ENCODE measurements at regions not wholly inside any gene's neighbourhood (a gene's known extent, or its start where the extent isn't known, plus 50 kb on each side); places are given as distances from the start of the nearest gene placed in this dataset.

GRCh38 chr3:194224471-194225417 lies 88.8 kb downstream of the HES1 start:
- H3K27me3 Mint-ChIP-seq (ENCODE audit: low read depth) = peaks cover 56% of the 10 kb centered on the region
- peaks cover 0 to 2% of the 10 kb centered on the region in 2 donors for H3K36me3 Mint-ChIP-seq (ENCODE audit: insufficient read depth in 2 of 2)
- no peak for ATAC-seq (replicated peaks in 1 of 2)
- no peaks in the 10 kb centered on the region for H3K9me3 Mint-ChIP-seq
- H3K4me1 Mint-ChIP-seq (ENCODE audit: low read depth) = peaks cover 12% of the 10 kb centered on the region
- no peak overlapping the region for H3K27ac Mint-ChIP-seq
- DNase-seq = no peak
- no peak overlapping the region for H3K4me3 Mint-ChIP-seq

GRCh38 chr3:194225418-194225812 lies 89.5 kb downstream of the HES1 start:
- H3K4me1 Mint-ChIP-seq (ENCODE audit: low read depth) = peaks cover 12% of the 10 kb centered on the region
- H3K9me3 Mint-ChIP-seq = no peaks in the 10 kb centered on the region
- no peak overlapping the region for H3K27ac Mint-ChIP-seq
- DNase-seq = no peak
- no peak for ATAC-seq (replicated peaks in 1 of 2)
- peaks cover 56% of the 10 kb centered on the region for H3K27me3 Mint-ChIP-seq (ENCODE audit: low read depth)
- no peak overlapping the region for H3K4me3 Mint-ChIP-seq
- peaks cover 0 to 2% of the 10 kb centered on the region in 2 donors for H3K36me3 Mint-ChIP-seq (ENCODE audit: insufficient read depth in 2 of 2)

DNA sequence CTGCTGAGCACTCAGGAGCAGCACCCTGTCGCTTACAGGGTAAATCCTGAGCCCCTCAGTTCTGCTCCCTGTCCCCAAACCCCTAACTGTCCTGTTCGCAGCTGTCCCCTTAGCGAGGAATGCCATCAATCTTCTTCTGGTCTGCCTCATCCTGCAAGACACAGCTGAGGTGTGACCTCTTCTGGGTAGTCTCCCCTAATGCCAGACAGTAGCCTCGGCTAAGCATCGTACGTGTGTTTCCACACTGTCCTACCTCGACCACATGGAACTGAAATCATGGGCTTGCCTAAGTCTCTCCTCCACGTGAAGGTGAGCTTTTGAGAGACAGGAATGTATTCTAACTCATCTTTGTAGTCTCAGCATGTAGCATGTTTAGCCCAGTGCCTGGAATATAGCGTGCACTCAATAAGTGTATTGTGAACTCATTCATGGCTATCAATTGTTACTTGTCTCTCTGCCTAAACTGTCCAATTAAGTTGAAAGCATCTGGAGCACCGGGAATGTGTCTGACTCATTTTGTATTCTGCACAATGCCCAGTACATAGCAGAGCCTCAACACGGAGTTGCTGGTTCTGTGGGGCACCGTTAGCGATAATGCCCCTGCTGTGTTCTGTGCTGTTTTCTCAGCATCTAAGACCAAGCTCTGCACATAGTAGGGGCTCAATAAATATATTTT lies 90.2 kb downstream of the HES1 start:
- no peaks in the 10 kb centered on the region for H3K9me3 Mint-ChIP-seq
- H3K4me1 Mint-ChIP-seq (ENCODE audit: low read depth) = peaks cover 12% of the 10 kb centered on the region
- peaks cover 0 to 2% of the 10 kb centered on the region in 2 donors for H3K36me3 Mint-ChIP-seq (ENCODE audit: insufficient read depth in 2 of 2)
- H3K27me3 Mint-ChIP-seq (ENCODE audit: low read depth) = peaks cover 56% of the 10 kb centered on the region
- H3K4me3 Mint-ChIP-seq = no peak overlapping the region
- no peak overlapping the region for H3K27ac Mint-ChIP-seq
- DNase-seq (no peak), ATAC-seq (replicated peaks in 1 of 2) (no peak)

- no peak overlapping the region for H3K4me3 Mint-ChIP-seq
- peaks cover 2% of the 10 kb centered on the region in 2 donors for H3K36me3 Mint-ChIP-seq (ENCODE audit: insufficient read depth in 2 of 2)
- ATAC-seq (replicated peaks in 1 of 2) = no peak
- no peaks in the 10 kb centered on the region for H3K4me1 Mint-ChIP-seq (ENCODE audit: low read depth)
- H3K27ac Mint-ChIP-seq = no peak overlapping the region
- no peak for DNase-seq
- H3K27me3 Mint-ChIP-seq (ENCODE audit: low read depth) = peaks cover 18% of the 10 kb centered on the region
- H3K9me3 Mint-ChIP-seq = peaks cover 0 to 4% of the 10 kb centered on the region in 2 donors
These were observed 96.2 kb downstream of the HES1 start for GRCh38 chr3:194231929-194232832.

DNA sequence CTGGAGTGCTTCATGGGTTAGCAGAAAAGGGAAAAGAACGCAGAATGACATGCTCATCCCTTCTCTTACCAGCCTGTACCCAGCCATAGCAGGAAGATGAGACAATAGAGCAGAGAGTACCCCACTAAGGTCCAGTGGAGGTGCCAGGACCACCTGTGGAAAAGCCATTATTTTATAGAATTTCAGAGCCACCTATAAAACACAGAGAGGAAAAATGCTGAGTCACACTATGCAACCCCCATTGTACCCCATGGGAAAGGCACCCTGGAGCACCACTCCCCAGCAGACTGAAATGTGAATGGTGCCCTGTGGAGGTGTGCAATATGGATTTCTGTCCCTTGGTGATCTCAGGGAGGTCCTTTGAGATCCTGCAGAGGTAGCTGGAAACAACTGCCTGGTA lies 97.2 kb downstream of the HES1 start:
- Mint-ChIP-seq H3K27ac (no peak overlapping the region), H3K36me3 (ENCODE audit: insufficient read depth in 2 of 2) (peaks cover 0 to 3% of the 10 kb centered on the region in 2 donors), H3K4me1 (ENCODE audit: low read depth) (no peaks in the 10 kb centered on the region), H3K27me3 (ENCODE audit: low read depth) (peaks cover 14% of the 10 kb centered on the region), H3K9me3 (peaks cover 0 to 5% of the 10 kb centered on the region in 2 donors), H3K4me3 (no peak overlapping the region)
- ATAC-seq (replicated peaks in 1 of 2) = no peak
- DNase-seq = no peak

- H3K36me3 Mint-ChIP-seq (ENCODE audit: insufficient read depth in 2 of 2) = peaks cover 0 to 3% of the 10 kb centered on the region in 2 donors
- ATAC-seq (replicated peaks in 1 of 2) (no peak), DNase-seq (no peak)
- H3K4me3 Mint-ChIP-seq = no peak overlapping the region
- no peaks in the 10 kb centered on the region for H3K4me1 Mint-ChIP-seq (ENCODE audit: low read depth)
- H3K27me3 Mint-ChIP-seq (ENCODE audit: low read depth) = peaks cover 9% of the 10 kb centered on the region
- no peak overlapping the region for H3K27ac Mint-ChIP-seq
- peaks cover 0 to 5% of the 10 kb centered on the region in 2 donors for H3K9me3 Mint-ChIP-seq
These were observed 99.2 kb downstream of the HES1 start for GRCh38 chr3:194235160-194235559.

DNA sequence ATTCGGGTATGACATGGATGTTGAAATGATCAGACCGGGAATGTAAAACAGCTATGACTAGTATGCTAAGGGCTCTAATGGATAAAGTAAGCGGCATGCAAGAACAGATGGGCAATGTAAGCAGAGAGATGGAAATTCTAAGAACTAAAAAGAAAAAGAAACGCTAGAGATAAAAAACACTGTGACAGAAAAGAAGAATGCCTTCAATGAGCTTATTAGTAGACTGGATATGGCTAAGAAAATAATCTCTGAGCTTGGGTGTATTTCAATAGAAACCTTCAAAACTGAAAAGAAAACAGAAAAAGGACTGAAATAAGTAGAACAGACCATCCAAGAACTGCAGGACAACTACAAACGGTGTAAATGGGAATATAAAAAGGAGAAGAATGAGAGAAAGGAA lies 101.2 kb downstream of the HES1 start:
- DNase-seq (no peak), ATAC-seq (replicated peaks in 1 of 2) (no peak)
- H3K27ac Mint-ChIP-seq = no peak overlapping the region
- H3K36me3 Mint-ChIP-seq (ENCODE audit: insufficient read depth in 2 of 2) = peaks cover 0 to 3% of the 10 kb centered on the region in 2 donors
- peaks cover 0 to 5% of the 10 kb centered on the region in 2 donors for H3K9me3 Mint-ChIP-seq
- peaks cover 9% of the 10 kb centered on the region for H3K27me3 Mint-ChIP-seq (ENCODE audit: low read depth)
- no peaks in the 10 kb centered on the region for H3K4me1 Mint-ChIP-seq (ENCODE audit: low read depth)
- H3K4me3 Mint-ChIP-seq = no peak overlapping the region

DNA sequence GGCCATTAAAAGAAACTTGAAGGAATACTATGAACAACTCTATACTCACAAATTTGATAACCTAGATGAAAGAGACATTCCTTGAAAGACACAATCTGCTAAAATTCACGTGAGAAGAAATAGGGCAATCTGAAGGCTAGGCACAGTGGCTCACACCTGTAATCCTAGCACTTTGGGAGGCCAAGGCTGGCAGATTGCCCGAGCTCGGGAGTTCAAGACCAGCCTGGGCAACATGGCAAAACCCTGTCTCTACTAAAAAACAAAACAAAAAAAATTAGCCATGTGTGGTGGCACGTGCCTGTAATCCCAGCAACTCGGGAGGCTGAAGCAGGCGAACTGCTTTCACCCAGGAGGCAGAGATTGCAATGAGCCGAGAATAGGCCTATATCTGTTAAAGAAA lies 104.8 kb downstream of the HES1 start:
- DNase-seq (no peak), ATAC-seq (replicated peaks in 1 of 2) (no peak)
- H3K27me3 Mint-ChIP-seq (ENCODE audit: low read depth) = peaks cover 9% of the 10 kb centered on the region
- no peak overlapping the region for H3K4me3 Mint-ChIP-seq
- no peak overlapping the region for H3K27ac Mint-ChIP-seq
- peaks cover 0 to 3% of the 10 kb centered on the region in 2 donors for H3K36me3 Mint-ChIP-seq (ENCODE audit: insufficient read depth in 2 of 2)
- peaks cover 0 to 5% of the 10 kb centered on the region in 2 donors for H3K9me3 Mint-ChIP-seq
- no peaks in the 10 kb centered on the region for H3K4me1 Mint-ChIP-seq (ENCODE audit: low read depth)

- H3K36me3 Mint-ChIP-seq (ENCODE audit: insufficient read depth in 2 of 2) = no peaks in the 10 kb centered on the region
These were observed 107.4 kb downstream of the HES1 start for GRCh38 chr3:194243172-194243837.

GRCh38 chr3:194244167-194244566 lies 107.0 kb downstream of the CPN2 start:
- Mint-ChIP-seq H3K4me3 (no peak overlapping the region), H3K9me3 (no peaks in the 10 kb centered on the region), H3K4me1 (ENCODE audit: low read depth) (no peaks in the 10 kb centered on the region), H3K27me3 (ENCODE audit: low read depth) (no peaks in the 10 kb centered on the region), H3K36me3 (ENCODE audit: insufficient read depth in 2 of 2) (no peaks in the 10 kb centered on the region), H3K27ac (no peak overlapping the region)
- no peak for DNase-seq
- no peak for ATAC-seq (replicated peaks in 1 of 2)

More at GRCh38 chr3:194243172-194243837, 107.4 kb downstream of the HES1 start:
- Mint-ChIP-seq H3K27me3 (ENCODE audit: low read depth) (no peaks in the 10 kb centered on the region), H3K27ac (no peak overlapping the region), H3K4me1 (ENCODE audit: low read depth) (no peaks in the 10 kb centered on the region), H3K4me3 (no peak overlapping the region), H3K9me3 (no peaks in the 10 kb centered on the region)
- ATAC-seq (replicated peaks in 1 of 2) (no peak), DNase-seq (no peak)

GRCh38 chr3:194245474-194245873 lies 105.7 kb downstream of the CPN2 start:
- H3K4me3 Mint-ChIP-seq = no peak overlapping the region
- no peak for DNase-seq
- no peak for ATAC-seq (replicated peaks in 1 of 2)
- H3K27ac Mint-ChIP-seq = no peak overlapping the region
- H3K9me3 Mint-ChIP-seq = no peaks in the 10 kb centered on the region
- no peaks in the 10 kb centered on the region for H3K36me3 Mint-ChIP-seq (ENCODE audit: insufficient read depth in 2 of 2)
- H3K4me1 Mint-ChIP-seq (ENCODE audit: low read depth) = no peaks in the 10 kb centered on the region
- H3K27me3 Mint-ChIP-seq (ENCODE audit: low read depth) = no peaks in the 10 kb centered on the region

GRCh38 chr3:194245975-194246561 lies 105.1 kb downstream of the CPN2 start:
- no peaks in the 10 kb centered on the region for H3K9me3 Mint-ChIP-seq
- H3K27ac Mint-ChIP-seq = no peak overlapping the region
- DNase-seq = no peak
- H3K36me3 Mint-ChIP-seq (ENCODE audit: insufficient read depth in 2 of 2) = no peaks in the 10 kb centered on the region
- H3K4me3 Mint-ChIP-seq = no peak overlapping the region
- no peak for ATAC-seq (replicated peaks in 1 of 2)
- H3K27me3 Mint-ChIP-seq (ENCODE audit: low read depth) = no peaks in the 10 kb centered on the region
- no peaks in the 10 kb centered on the region for H3K4me1 Mint-ChIP-seq (ENCODE audit: low read depth)

Data from activated T-cell treated with anti-CD3 and anti-CD28 coated beads, Interleukin-2, amount 50 U/mL, for 72 hours (primary cell).